ENCODE measurements at regions not wholly inside any gene's neighbourhood (a gene's known extent, or its start where the extent isn't known, plus 50 kb on each side); places are given as distances from the start of the nearest gene placed in this dataset.

GRCh38 chr11:129590753-129591475 lies 215.3 kb downstream of the BARX2 start:
- DNase-seq (ENCODE audit: low read depth), result no peak

- DNase-seq (ENCODE audit: low read depth), result no peak
Observed at GRCh38 chr11:129591527-129591926, 215.9 kb downstream of the BARX2 start.

GRCh38 chr11:129592191-129592590 lies 216.5 kb downstream of the BARX2 start:
- DNase-seq (ENCODE audit: low read depth), result no peak

GRCh38 chr11:129593098-129593497 lies 217.4 kb downstream of the BARX2 start:
- no peak for DNase-seq (ENCODE audit: low read depth)

GRCh38 chr11:129595038-129595962 lies 219.7 kb downstream of the BARX2 start:
- DNase-seq (ENCODE audit: low read depth), result no peak

- DNase-seq (ENCODE audit: low read depth), result no peak
Observed at GRCh38 chr11:129596351-129596750, 219.3 kb upstream of the TMEM45B start.

- no peak for DNase-seq (ENCODE audit: low read depth)
Observed at GRCh38 chr11:129598378-129598777, 217.3 kb upstream of the TMEM45B start.

GRCh38 chr11:129605815-129606214 lies 209.8 kb upstream of the TMEM45B start:
- DNase-seq (ENCODE audit: low read depth), result no peak

- no peak for DNase-seq (ENCODE audit: low read depth)
Observed at GRCh38 chr11:129608711-129609110, 206.9 kb upstream of the TMEM45B start.

- no peak for DNase-seq (ENCODE audit: low read depth)
Observed at GRCh38 chr11:129610125-129610524, 205.5 kb upstream of the TMEM45B start.

GRCh38 chr11:129610545-129610944 lies 205.1 kb upstream of the TMEM45B start:
- no peak for DNase-seq (ENCODE audit: low read depth)

GRCh38 chr11:129611661-129612446 lies 203.8 kb upstream of the TMEM45B start:
- no peak for DNase-seq (ENCODE audit: low read depth)

- DNase-seq (ENCODE audit: low read depth), result no peak
Observed at GRCh38 chr11:129612447-129612961, 203.1 kb upstream of the TMEM45B start.

GRCh38 chr11:129613071-129613470 lies 202.6 kb upstream of the TMEM45B start:
- no peak for DNase-seq (ENCODE audit: low read depth)

- DNase-seq (ENCODE audit: low read depth), result no peak
Observed at GRCh38 chr11:129614256-129614944, 201.2 kb upstream of the TMEM45B start.

GRCh38 chr11:129618046-129618569 lies 197.5 kb upstream of the TMEM45B start:
- no peak for DNase-seq (ENCODE audit: low read depth)

GRCh38 chr11:129620237-129621104 lies 195.2 kb upstream of the TMEM45B start:
- DNase-seq (ENCODE audit: low read depth), result no peak

- no peak for DNase-seq (ENCODE audit: low read depth)
Observed at GRCh38 chr11:129625930-129626329, 189.7 kb upstream of the TMEM45B start.

- no peak for DNase-seq (ENCODE audit: low read depth)
Observed at GRCh38 chr11:129631201-129631600, 184.4 kb upstream of the TMEM45B start.

- no peak for DNase-seq (ENCODE audit: low read depth)
Observed at GRCh38 chr11:129636926-129637325, 178.7 kb upstream of the TMEM45B start.
